Mesenchymal stem cell (in vitro differentiated cells and primary cell): ENCODE measurements at regions not wholly inside any gene's neighbourhood (a gene's known extent, or its start where the extent isn't known, plus 50 kb on each side); places are given as distances from the start of the nearest gene placed in this dataset.

Experiments used
- DNase-seq: peaks from one replicate; pipeline ENCODE4 v3.0.0-alpha.2; 2013
- H2AFZ ChIP-seq: one replicate; pipeline ENCODE4 v1.6.1; 2013; ENCODE audit warnings: low read depth, mild to moderate bottlenecking, control low read depth, inconsistent platforms, low read length, moderate library complexity
- H2AK5ac ChIP-seq: 2 replicates; pipeline ENCODE4 v1.6.1; 2013; ENCODE audit warnings: low read length, moderate library complexity, mild to moderate bottlenecking, inconsistent platforms; ENCODE audit not compliant: severe bottlenecking
- H2BK120ac ChIP-seq: one replicate; pipeline ENCODE4 v1.6.1; 2013; ENCODE audit warnings: low read depth, mild to moderate bottlenecking, inconsistent platforms, low read length, moderate library complexity
- H2BK12ac ChIP-seq, 2 experiments: one replicate each; pipeline ENCODE4 v1.6.1; 2013; ENCODE audit warnings: inconsistent platforms in 2 of 2, low read length in 2 of 2, mild to moderate bottlenecking in 2 of 2, moderate library complexity in 2 of 2, control low read depth in 1 of 2
- H2BK15ac ChIP-seq: one replicate; pipeline ENCODE4 v1.6.1; 2013; ENCODE audit warnings: mild to moderate bottlenecking, low read depth, inconsistent platforms; ENCODE audit not compliant: poor library complexity, severe bottlenecking
- H2BK5ac ChIP-seq: 2 replicates; pipeline ENCODE4 v1.6.1; 2013; ENCODE audit warnings: low read depth, mild to moderate bottlenecking, low read length, control low read depth, inconsistent platforms; ENCODE audit not compliant: poor library complexity, severe bottlenecking
- H3K14ac ChIP-seq, 2 experiments: one replicate each; pipeline ENCODE4 v1.6.1; 2013; ENCODE audit warnings: inconsistent platforms in 2 of 2, low read length in 2 of 2, control low read depth in 1 of 2, mild to moderate bottlenecking in 1 of 2, moderate library complexity in 1 of 2
- H3K18ac ChIP-seq, 2 experiments: one replicate each; pipeline ENCODE4 v1.6.1; 2013; ENCODE audit warnings: inconsistent platforms in 2 of 2, low read length in 2 of 2, control low read depth in 1 of 2, low read depth in 1 of 2, mild to moderate bottlenecking in 1 of 2
- H3K23ac ChIP-seq, 2 experiments: one replicate each; pipeline ENCODE4 v1.6.1; 2013; ENCODE audit warnings: inconsistent platforms in 2 of 2, low read length in 2 of 2, mild to moderate bottlenecking in 2 of 2, moderate library complexity in 2 of 2, control low read depth in 1 of 2
- H3K27ac ChIP-seq: 2 replicates; pipeline ENCODE4 v1.5.1; 2013; ENCODE audit warnings: mild to moderate bottlenecking, moderate library complexity, low read length, control low read depth, inconsistent platforms; ENCODE audit not compliant: poor library complexity, severe bottlenecking
- H3K27me3 ChIP-seq, 2 experiments: 2 replicates each; pipeline versions ENCODE4 v1.6.1 to v1.7.0; 2013; ENCODE audit warnings: low read length in 2 of 2, mild to moderate bottlenecking in 2 of 2, moderate library complexity in 2 of 2, control low read depth in 1 of 2, inconsistent platforms in 1 of 2; ENCODE audit not compliant: control insufficient read depth in 1 of 2, insufficient read depth in 1 of 2
- H3K36me3 ChIP-seq, 2 experiments: 2 replicates each; pipeline versions ENCODE4 v1.6.1 to v1.7.0; 2013; ENCODE audit warnings: low read length in 2 of 2, control low read depth in 1 of 2, inconsistent platforms in 1 of 2, low read depth in 1 of 2, mild to moderate bottlenecking in 1 of 2; ENCODE audit not compliant: insufficient read depth in 2 of 2, control insufficient read depth in 1 of 2
- H3K4ac ChIP-seq, 2 experiments: one replicate each; pipeline ENCODE4 v1.6.1; 2013; ENCODE audit warnings: inconsistent platforms in 2 of 2, low read length in 2 of 2, mild to moderate bottlenecking in 2 of 2, moderate library complexity in 2 of 2, control low read depth in 1 of 2, low read depth in 1 of 2
- H3K4me1 ChIP-seq: 2 replicates; pipeline ENCODE4 v1.6.1; 2013; ENCODE audit warnings: low read depth, low read length, control low read depth; ENCODE audit not compliant: control insufficient read depth, insufficient read depth
- H3K4me2 ChIP-seq: 2 replicates; pipeline ENCODE4 v1.6.1; 2013; ENCODE audit warnings: low read length, mild to moderate bottlenecking, inconsistent platforms; ENCODE audit not compliant: poor library complexity, severe bottlenecking
- H3K4me3 ChIP-seq, 2 experiments: 2 replicates each; pipeline versions ENCODE4 v1.5.1 to v1.7.0; 2013; ENCODE audit warnings: low read length in 2 of 2, mild to moderate bottlenecking in 2 of 2, control low read depth in 1 of 2, low read depth in 1 of 2; ENCODE audit not compliant: insufficient read depth in 1 of 2
- H3K79me1 ChIP-seq: replicated peaks from 2 replicates; pipeline ENCODE4 v1.6.1; 2013; ENCODE audit warnings: mild to moderate bottlenecking, control low read depth, low read length, inconsistent platforms; ENCODE audit not compliant: poor library complexity, severe bottlenecking
- H3K9ac ChIP-seq: 2 replicates; pipeline ENCODE4 v1.7.0; 2013; ENCODE audit warnings: mild to moderate bottlenecking, low read length, moderate library complexity
- H3K9me3 ChIP-seq: 2 replicates; pipeline ENCODE4 v1.7.0; 2013; ENCODE audit warnings: mild to moderate bottlenecking, low read length; ENCODE audit not compliant: control insufficient read depth
- H4K8ac ChIP-seq: one replicate; pipeline ENCODE4 v1.6.1; 2013; ENCODE audit warnings: inconsistent platforms, mild to moderate bottlenecking, low read length, moderate library complexity
- H4K91ac ChIP-seq: one replicate; pipeline ENCODE4 v1.6.1; 2013; ENCODE audit warnings: mild to moderate bottlenecking, low read length, inconsistent platforms
- WGBS: methylation state at CpG from one replicate; pipeline ENCODE4 v1.1.7; 2013; ENCODE audit warnings: mixed read lengths; 5-methylcytosine and 5-hydroxymethylcytosine counted together

DNA sequence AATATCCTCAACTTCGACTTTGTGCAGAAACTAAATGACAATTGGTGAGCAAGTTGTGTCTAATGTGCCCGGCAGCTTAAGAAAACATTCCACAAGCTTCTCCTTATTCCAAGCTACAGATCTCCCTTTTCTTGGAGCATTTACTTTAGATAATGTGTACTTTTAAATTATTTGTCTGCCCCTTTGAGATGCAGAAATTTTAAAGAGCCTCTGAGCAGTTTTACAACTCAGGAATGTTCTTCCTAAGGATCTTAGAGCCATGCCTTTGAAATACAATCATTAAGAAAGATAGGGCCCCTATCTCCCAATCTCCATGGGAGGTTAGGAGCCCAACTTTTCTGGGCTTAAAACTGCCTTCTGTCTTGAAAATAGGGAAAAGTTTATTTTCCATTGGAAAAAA, 723.7 kb upstream of the COX7C start:
- no peak overlapping the region for H3K9ac ChIP-seq
- no peak overlapping the region for H3K23ac ChIP-seq
- no peak for DNase-seq
- no peak overlapping the region for H2BK120ac ChIP-seq
- 63% methylated on average over 1 of the region's 2 CpGs for WGBS
- H3K4me2 ChIP-seq, result no peak overlapping the region
- no peaks in the 10 kb centered on the region for H3K27me3 ChIP-seq
- H3K4ac ChIP-seq, result no peak overlapping the region
- no peaks in the 10 kb centered on the region for H3K36me3 ChIP-seq
- no peaks in the 10 kb centered on the region for H3K79me1 ChIP-seq
- no peak overlapping the region for H3K4me3 ChIP-seq
- no peak overlapping the region for H4K91ac ChIP-seq
- no peak overlapping the region for H2BK5ac ChIP-seq
- H3K4me1 ChIP-seq, result no peaks in the 10 kb centered on the region
- H2AFZ ChIP-seq, result no peak overlapping the region
- no peak overlapping the region for H2BK12ac ChIP-seq
- H3K14ac ChIP-seq, result no peak overlapping the region
- H2BK15ac ChIP-seq, result no peak overlapping the region
- H3K27ac ChIP-seq, result no peak overlapping the region
- H4K8ac ChIP-seq, result no peak overlapping the region
- no peak overlapping the region for H3K18ac ChIP-seq
- H3K9me3 ChIP-seq, result no peaks in the 10 kb centered on the region
- H2AK5ac ChIP-seq, result no peak overlapping the region

DNA sequence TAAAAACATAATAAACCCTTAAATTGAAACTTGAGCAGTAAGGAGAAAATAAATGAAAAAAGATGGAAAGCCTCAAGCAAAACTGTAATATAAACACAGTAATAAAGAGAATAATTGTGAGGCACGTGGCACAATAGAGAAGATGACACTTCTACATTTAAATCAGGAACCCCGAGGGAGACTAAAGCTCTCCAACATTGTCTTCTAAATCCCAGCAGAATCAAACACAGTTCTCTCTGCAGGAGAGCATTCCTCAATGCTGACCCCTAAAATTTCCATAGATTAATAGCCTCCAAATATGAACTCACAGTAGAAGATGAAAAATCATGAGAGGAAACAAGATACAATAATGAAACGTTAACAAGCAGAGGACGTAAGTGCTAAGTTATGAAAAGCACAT, 721.2 kb upstream of the COX7C start:
- Histone ChIP-seq H2BK15ac (no peak overlapping the region), H3K36me3 (no peaks in the 10 kb centered on the region), H3K4me3 (no peak overlapping the region), H3K14ac (no peak overlapping the region), H3K18ac (no peak overlapping the region), H2BK12ac (no peak overlapping the region), H2AK5ac (no peak overlapping the region), H4K8ac (no peak overlapping the region), H2AFZ (no peak overlapping the region), H4K91ac (no peak overlapping the region), H3K27ac (no peak overlapping the region), H3K79me1 (no peaks in the 10 kb centered on the region), H3K9me3 (no peaks in the 10 kb centered on the region), H2BK120ac (no peak overlapping the region), H2BK5ac (no peak overlapping the region), H3K9ac (no peak overlapping the region), H3K4me2 (no peak overlapping the region), H3K4me1 (no peaks in the 10 kb centered on the region), H3K23ac (no peak overlapping the region), H3K4ac (no peak overlapping the region), H3K27me3 (no peaks in the 10 kb centered on the region)
- WGBS, result 74% methylated on average over 2 of the region's 4 CpGs
- no peak for DNase-seq

DNA sequence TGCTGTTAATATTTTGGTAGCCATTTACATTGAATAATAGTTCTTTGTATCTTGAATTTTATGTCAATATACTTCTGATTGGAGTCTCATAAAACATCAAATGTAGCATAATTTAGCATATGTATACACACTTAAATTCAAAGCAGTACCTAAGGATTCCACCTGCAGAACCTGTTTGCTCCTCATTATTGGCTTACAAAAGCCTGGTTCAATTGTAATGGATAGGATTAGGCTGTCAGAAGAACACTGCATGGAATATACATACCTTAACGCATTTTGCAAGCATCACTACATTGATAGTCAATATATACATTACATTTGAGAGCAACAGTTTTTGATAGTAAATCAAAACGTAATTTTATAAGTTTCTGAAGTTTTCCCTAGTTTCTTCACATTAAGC, 711.3 kb upstream of the COX7C start:
- WGBS, result no CpG with 5 or more reads among the region's 2 CpGs
- no peak overlapping the region for H3K4me2 ChIP-seq
- H4K91ac ChIP-seq, result no peak overlapping the region

DNA sequence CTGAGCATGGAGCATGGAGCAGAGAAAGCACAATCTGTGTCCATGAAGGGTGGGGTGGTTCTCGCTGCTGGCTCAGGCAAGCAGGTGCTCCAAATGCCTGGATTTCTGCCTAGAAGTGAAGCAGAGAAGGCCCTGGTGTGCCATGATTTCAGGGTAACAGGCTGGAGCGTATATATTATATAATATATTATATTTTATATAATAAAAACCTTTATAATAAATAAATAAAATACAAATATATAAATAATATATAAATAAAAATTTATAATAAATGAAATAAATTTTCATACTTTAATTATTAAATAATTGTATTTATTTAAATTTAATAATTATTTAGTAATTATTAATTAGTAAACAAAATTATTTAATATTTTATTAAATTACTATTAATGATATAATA, 707.4 kb upstream of the COX7C start:
- H3K79me1 ChIP-seq, result no peaks in the 10 kb centered on the region
- no peak overlapping the region for H2BK15ac ChIP-seq
- H3K36me3 ChIP-seq, result no peaks in the 10 kb centered on the region
- H3K4me1 ChIP-seq, result no peaks in the 10 kb centered on the region
- no peak overlapping the region for H4K91ac ChIP-seq
- H3K9me3 ChIP-seq, result no peaks in the 10 kb centered on the region
- no peak overlapping the region for H3K4me2 ChIP-seq
- H3K9ac ChIP-seq, result no peak overlapping the region
- no peak overlapping the region for H3K4ac ChIP-seq
- DNase-seq, result no peak
- H2BK120ac ChIP-seq, result no peak overlapping the region
- 100% methylated on average over 1 of the region's 2 CpGs for WGBS
- no peak overlapping the region for H3K18ac ChIP-seq
- no peak overlapping the region for H3K27ac ChIP-seq
- no peaks in the 10 kb centered on the region for H3K27me3 ChIP-seq
- no peak overlapping the region for H2BK5ac ChIP-seq
- H3K14ac ChIP-seq, result no peak overlapping the region
- no peak overlapping the region for H3K4me3 ChIP-seq
- no peak overlapping the region for H2AK5ac ChIP-seq
- no peak overlapping the region for H4K8ac ChIP-seq
- no peak overlapping the region for H2AFZ ChIP-seq
- H2BK12ac ChIP-seq, result no peak overlapping the region
- no peak overlapping the region for H3K23ac ChIP-seq

More for the DNA sequence above, 711.3 kb upstream of the COX7C start:
- Histone ChIP-seq H3K23ac (no peak overlapping the region), H2BK12ac (no peak overlapping the region), H3K36me3 (no peaks in the 10 kb centered on the region), H3K9me3 (no peaks in the 10 kb centered on the region), H2AK5ac (no peak overlapping the region), H3K18ac (no peak overlapping the region), H2BK15ac (no peak overlapping the region), H3K27me3 (no peaks in the 10 kb centered on the region), H3K14ac (no peak overlapping the region), H3K4me3 (no peak overlapping the region), H4K8ac (no peak overlapping the region), H3K79me1 (no peaks in the 10 kb centered on the region), H3K9ac (no peak overlapping the region), H2AFZ (no peak overlapping the region), H3K4ac (no peak overlapping the region), H3K27ac (no peak overlapping the region), H2BK120ac (no peak overlapping the region), H2BK5ac (no peak overlapping the region), H3K4me1 (no peaks in the 10 kb centered on the region)
- DNase-seq, result no peak
